ENCODE measurements at regions not wholly inside any gene's neighbourhood (a gene's known extent, or its start where the extent isn't known, plus 50 kb on each side); places are given as distances from the start of the nearest gene placed in this dataset.
"Not testable (repeated sequence)": the region's sequence is repeated elsewhere in the genome, so short reads cannot be mapped to it uniquely, and the experiment has no call there.

- DNase-seq, result peak; percentile 80
These were observed 161.4 kb downstream of the LY86 start for GRCh38 chr6:6749702-6750491.

GRCh38 chr6:6750594-6751265 is 162.2 kb downstream of the LY86 start:
- no peak for DNase-seq

- DNase-seq, result no peak
These were observed 162.7 kb downstream of the LY86 start for GRCh38 chr6:6751266-6751596.

GRCh38 chr6:6751619-6752023 is 163.1 kb downstream of the LY86 start:
- no peak for DNase-seq

GRCh38 chr6:6752129-6752528 is 163.6 kb downstream of the LY86 start:
- DNase-seq, result peak; percentile 68

GRCh38 chr6:6753301-6753700 is 164.8 kb downstream of the LY86 start:
- no peak for DNase-seq

- no peak for DNase-seq
These were observed 168.0 kb downstream of the LY86 start for GRCh38 chr6:6756526-6756925.

- DNase-seq, result no peak
These were observed 170.0 kb downstream of the LY86 start for GRCh38 chr6:6758546-6758914.

- peak; percentile 74 for DNase-seq
These were observed 170.6 kb downstream of the LY86 start for GRCh38 chr6:6758915-6759654.

GRCh38 chr6:6760002-6760401 is 171.5 kb downstream of the LY86 start:
- DNase-seq, result no peak

- not testable (repeated sequence) for DNase-seq
These were observed 174.0 kb downstream of the LY86 start for GRCh38 chr6:6762566-6762965.

GRCh38 chr6:6764764-6765434 is 176.4 kb downstream of the LY86 start:
- no peak for DNase-seq

- no peak for DNase-seq
These were observed 177.8 kb downstream of the LY86 start for GRCh38 chr6:6766230-6766905.

GRCh38 chr6:6769466-6769865 is 180.9 kb downstream of the LY86 start:
- DNase-seq, result no peak

GRCh38 chr6:6771224-6771945 is 182.9 kb downstream of the LY86 start:
- no peak for DNase-seq

- DNase-seq, result no peak
These were observed 183.4 kb downstream of the LY86 start for GRCh38 chr6:6771964-6772363.

GRCh38 chr6:6772751-6773150 is 184.2 kb downstream of the LY86 start:
- no peak for DNase-seq

GRCh38 chr6:6775074-6775473 is 186.6 kb downstream of the LY86 start:
- DNase-seq, result no peak

- DNase-seq, result no peak
These were observed 191.7 kb downstream of the LY86 start for GRCh38 chr6:6780231-6780630.

GRCh38 chr6:6781172-6781872 is 192.8 kb downstream of the LY86 start:
- DNase-seq, result peak; percentile 83

- peak; percentile 33 for DNase-seq
These were observed 193.3 kb downstream of the LY86 start for GRCh38 chr6:6781873-6782227.
